A673 (cell line): ENCODE measurements at regions not wholly inside any gene's neighbourhood (a gene's known extent, or its start where the extent isn't known, plus 50 kb on each side); places are given as distances from the start of the nearest gene placed in this dataset.

Source experiments
- BruUV-seq: library from RNA; stranded (reverse); fragments of 400-500 nt; replicated peaks from 2 replicates; lab custom pipeline; 2021; lab: Mats Ljungman, UMichigan
- CTCF ChIA-PET: fragments of 300-600 bp; sonication (Branson Sonifier 250); formaldehyde crosslinking; loops from one replicate; lab custom pipeline; 2022; ENCODE audit warnings: antibody characterized with exemption; lab: Charles Lee
- POLR2A ChIA-PET: fragments of 300-600 bp; sonication (Branson Sonifier 250); formaldehyde crosslinking; loops from one replicate; lab custom pipeline; 2022; ENCODE audit warnings: antibody characterized with exemption; ENCODE audit not compliant: low non-redundant PET; lab: Charles Lee
- DNase-seq: peaks from one replicate; pipeline ENCODE4 v3.0.0-alpha.2; 2015; ENCODE audit warnings: low spot score
- H3K27ac ChIP-seq: fragments of 200-600 bp; sonication (generic); 2 replicates; pipeline ENCODE4 v1.5.1; 2016; ENCODE audit warnings: mixed run types, low read depth, mild to moderate bottlenecking, mixed read lengths, antibody characterized with exemption, low read length; ENCODE audit not compliant: poor library complexity, severe bottlenecking
- H3K27me3 ChIP-seq: fragments of 200-600 bp; sonication (generic); replicated peaks from 2 replicates; pipeline ENCODE4 v1.6.1; 2017; ENCODE audit warnings: mixed run types, low read depth, mild to moderate bottlenecking, mixed read lengths, antibody characterized with exemption, low read length; ENCODE audit not compliant: insufficient read depth, poor library complexity
- H3K36me3 ChIP-seq: fragments of 200-600 bp; sonication (generic); 2 replicates; pipeline ENCODE4 v1.6.1; 2016; ENCODE audit warnings: mixed run types, mild to moderate bottlenecking, mixed read lengths, antibody characterized with exemption, low read length; ENCODE audit not compliant: insufficient read depth, poor library complexity, severe bottlenecking
- H3K4me1 ChIP-seq: fragments of 200-600 bp; sonication (generic); 2 replicates; pipeline ENCODE4 v1.6.1; 2017; ENCODE audit warnings: mixed run types, mild to moderate bottlenecking, mixed read lengths, antibody characterized with exemption, low read length; ENCODE audit not compliant: insufficient read depth, poor library complexity, severe bottlenecking
- H3K4me3 ChIP-seq: fragments of 200-600 bp; sonication (generic); 2 replicates; pipeline ENCODE4 v1.5.1; 2016; ENCODE audit warnings: low read depth, mixed run types, mild to moderate bottlenecking, mixed read lengths, low read length; ENCODE audit not compliant: poor library complexity, severe bottlenecking
- H3K9me3 ChIP-seq: fragments of 200-600 bp; sonication (generic); 2 replicates; pipeline ENCODE4 v1.6.1; 2016; ENCODE audit warnings: mixed run types, low read depth, mild to moderate bottlenecking, mixed read lengths, antibody characterized with exemption, low read length; ENCODE audit not compliant: poor library complexity, severe bottlenecking
- CTCF ChIP-seq: fragments of 300-800, 200-600 bp; sonication (generic); conservative IDR thresholded peaks from 2 replicates; pipeline ENCODE4 v1.5.1; 2017; ENCODE audit warnings: low read depth, mild to moderate bottlenecking, antibody characterized with exemption, low read length, moderate library complexity, mixed read lengths
- EZH2 ChIP-seq: fragments of 200-600 bp; sonication (generic); IDR thresholded peaks from 2 replicates; pipeline ENCODE4 v1.6.1; 2017; ENCODE audit warnings: borderline replicate concordance, low read depth, mild to moderate bottlenecking, mixed read lengths, antibody characterized with exemption, low read length; ENCODE audit not compliant: poor library complexity, severe bottlenecking
- intact Hi-C: fragments of 100-400 bp; cut with micrococcal nuclease; formaldehyde crosslinking; loops from one replicate; pipeline ENCODE4 v1.10.0; 2022; ENCODE audit not compliant: unreplicated experiment

GRCh38 chr15:53305554-53305953, 453.9 kb downstream of the WDR72 start:
- H3K9me3 ChIP-seq, result no peaks in the 10 kb centered on the region
- intact Hi-C loops, result no loop called here
- ChIA-PET POLR2A (no interaction called here), CTCF (no interaction called here)
- H3K27ac ChIP-seq, result no peak overlapping the region
- TF ChIP-seq CTCF (no peak), EZH2 (no peak)
- H3K4me3 ChIP-seq, result no peak overlapping the region
- no peak for DNase-seq
- BruUV-seq, result no TSS peak
- H3K27me3 ChIP-seq, result no peaks in the 10 kb centered on the region
- H3K36me3 ChIP-seq, result no peaks in the 10 kb centered on the region
- H3K4me1 ChIP-seq, result no peaks in the 10 kb centered on the region

- CTCF ChIA-PET, result no interaction called here
- no peaks in the 10 kb centered on the region for H3K4me1 ChIP-seq
- POLR2A ChIA-PET, result no interaction called here
- no TSS peak for BruUV-seq
- no peak overlapping the region for H3K27ac ChIP-seq
- H3K9me3 ChIP-seq, result no peaks in the 10 kb centered on the region
- no peak overlapping the region for H3K4me3 ChIP-seq
- intact Hi-C loops, result no loop called here
- no peak for TF ChIP-seq CTCF
- TF ChIP-seq EZH2, result no peak
- H3K36me3 ChIP-seq, result no peaks in the 10 kb centered on the region
- no peak for DNase-seq
- no peaks in the 10 kb centered on the region for H3K27me3 ChIP-seq
Observed at GRCh38 chr15:53305101-53305500, 454.4 kb downstream of the WDR72 start.

GRCh38 chr15:53297828-53298227, 461.6 kb downstream of the WDR72 start:
- BruUV-seq, result no TSS peak

More at GRCh38 chr15:53297828-53298227, 461.6 kb downstream of the WDR72 start:
- TF ChIP-seq CTCF (no peak), EZH2 (no peak)
- H3K27ac ChIP-seq, result no peak overlapping the region
- H3K27me3 ChIP-seq, result no peaks in the 10 kb centered on the region
- no peaks in the 10 kb centered on the region for H3K9me3 ChIP-seq
- H3K4me3 ChIP-seq, result no peak overlapping the region
- intact Hi-C loops, result no loop called here
- no peak for DNase-seq
- H3K36me3 ChIP-seq, result no peaks in the 10 kb centered on the region
- ChIA-PET CTCF (no interaction called here), POLR2A (no interaction called here)
- H3K4me1 ChIP-seq, result no peaks in the 10 kb centered on the region
